ENCODE measurements at regions not wholly inside any gene's neighbourhood (a gene's known extent, or its start where the extent isn't known, plus 50 kb on each side); places are given as distances from the start of the nearest gene placed in this dataset.

DNA sequence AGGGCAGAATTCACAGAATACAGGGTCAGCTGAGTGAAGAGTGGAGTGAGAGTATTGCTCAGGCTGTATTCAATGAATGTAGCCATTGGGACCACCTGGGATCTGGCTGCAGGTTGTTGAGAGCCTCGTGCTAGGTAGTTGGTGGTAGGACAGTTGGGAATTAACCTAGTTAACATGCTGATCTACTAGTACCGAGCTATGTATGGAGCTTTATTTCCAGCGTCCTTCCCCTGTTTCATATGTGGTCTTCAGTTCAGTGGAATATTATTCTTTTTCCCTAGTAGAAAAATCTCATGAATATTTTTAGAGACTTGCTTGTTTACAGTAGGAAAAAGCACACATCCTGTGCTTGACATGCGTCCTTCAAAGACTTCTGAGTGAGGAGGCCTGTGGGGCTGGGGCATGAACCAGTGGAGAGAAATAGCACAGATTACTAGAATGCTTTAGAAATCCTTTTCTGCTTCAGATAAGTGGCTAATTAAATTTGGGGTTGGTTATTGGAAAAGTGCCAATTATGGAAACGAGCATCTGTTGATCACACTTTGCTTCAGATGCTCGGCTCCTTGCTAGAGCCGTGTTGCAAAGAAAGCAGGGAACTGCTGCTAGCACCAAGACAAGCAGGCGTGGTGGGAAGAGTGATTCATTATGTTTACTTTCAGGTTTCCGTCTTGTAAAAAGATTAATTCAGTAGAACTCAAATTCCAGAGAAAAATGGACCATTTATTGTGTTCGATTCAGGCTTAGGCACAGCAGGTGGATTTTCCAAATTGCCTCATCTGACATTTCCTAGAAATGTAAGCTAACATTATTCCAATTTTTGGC lies 53.6 kb downstream of the ARF6 start:
- no peak overlapping the region for H3K4me3 ChIP-seq (ENCODE audit: low read depth, low read length)
- POLR2A ChIA-PET, result no interaction called here
- DNase-seq (ENCODE audit: low read depth, low spot score), result no peak
- CTCF ChIA-PET, result interaction anchor here (0.9 to 1.0 kb wide), 3 partner anchors 54 to 158 kb away, joined by 3 read pairs; no protein-coding TSS in a partner anchor
- TF ChIP-seq, protein P1, sequence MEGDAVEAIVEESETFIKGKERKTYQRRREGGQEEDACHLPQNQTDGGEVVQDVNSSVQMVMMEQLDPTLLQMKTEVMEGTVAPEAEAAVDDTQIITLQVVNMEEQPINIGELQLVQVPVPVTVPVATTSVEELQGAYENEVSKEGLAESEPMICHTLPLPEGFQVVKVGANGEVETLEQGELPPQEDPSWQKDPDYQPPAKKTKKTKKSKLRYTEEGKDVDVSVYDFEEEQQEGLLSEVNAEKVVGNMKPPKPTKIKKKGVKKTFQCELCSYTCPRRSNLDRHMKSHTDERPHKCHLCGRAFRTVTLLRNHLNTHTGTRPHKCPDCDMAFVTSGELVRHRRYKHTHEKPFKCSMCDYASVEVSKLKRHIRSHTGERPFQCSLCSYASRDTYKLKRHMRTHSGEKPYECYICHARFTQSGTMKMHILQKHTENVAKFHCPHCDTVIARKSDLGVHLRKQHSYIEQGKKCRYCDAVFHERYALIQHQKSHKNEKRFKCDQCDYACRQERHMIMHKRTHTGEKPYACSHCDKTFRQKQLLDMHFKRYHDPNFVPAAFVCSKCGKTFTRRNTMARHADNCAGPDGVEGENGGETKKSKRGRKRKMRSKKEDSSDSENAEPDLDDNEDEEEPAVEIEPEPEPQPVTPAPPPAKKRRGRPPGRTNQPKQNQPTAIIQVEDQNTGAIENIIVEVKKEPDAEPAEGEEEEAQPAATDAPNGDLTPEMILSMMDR (IDR thresholded peaks at IDR 0.05; ENCODE audit: insufficient read depth, low read length, missing control alignments), result no peak

DNA sequence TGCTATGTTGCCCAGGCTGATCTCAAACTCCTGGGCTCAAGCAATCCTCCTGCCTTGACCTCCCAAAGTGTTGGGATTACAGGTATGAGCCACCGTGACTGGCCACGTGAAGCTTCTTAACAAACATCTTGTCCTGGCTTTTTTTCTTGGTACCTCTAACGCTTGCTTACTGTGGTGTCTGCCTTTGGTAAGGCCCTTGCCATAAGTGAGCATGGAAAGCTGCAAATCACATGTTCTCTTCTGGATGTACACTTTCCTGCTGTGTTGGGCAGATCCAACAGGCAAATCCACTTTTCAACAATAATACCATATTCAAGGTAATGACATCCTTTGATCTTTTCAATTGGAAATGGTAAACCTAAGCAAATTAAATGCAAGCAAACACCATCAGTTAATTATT lies 54.6 kb downstream of the ARF6 start:
- TF ChIP-seq, protein P1 (IDR thresholded peaks at IDR 0.05; ENCODE audit: insufficient read depth, low read length, missing control alignments), result no peak
- ChIA-PET CTCF (no interaction called here), POLR2A (no interaction called here)
- H3K4me3 ChIP-seq (ENCODE audit: low read depth, low read length), result no peak overlapping the region
- DNase-seq (ENCODE audit: low read depth, low spot score), result no peak

DNA sequence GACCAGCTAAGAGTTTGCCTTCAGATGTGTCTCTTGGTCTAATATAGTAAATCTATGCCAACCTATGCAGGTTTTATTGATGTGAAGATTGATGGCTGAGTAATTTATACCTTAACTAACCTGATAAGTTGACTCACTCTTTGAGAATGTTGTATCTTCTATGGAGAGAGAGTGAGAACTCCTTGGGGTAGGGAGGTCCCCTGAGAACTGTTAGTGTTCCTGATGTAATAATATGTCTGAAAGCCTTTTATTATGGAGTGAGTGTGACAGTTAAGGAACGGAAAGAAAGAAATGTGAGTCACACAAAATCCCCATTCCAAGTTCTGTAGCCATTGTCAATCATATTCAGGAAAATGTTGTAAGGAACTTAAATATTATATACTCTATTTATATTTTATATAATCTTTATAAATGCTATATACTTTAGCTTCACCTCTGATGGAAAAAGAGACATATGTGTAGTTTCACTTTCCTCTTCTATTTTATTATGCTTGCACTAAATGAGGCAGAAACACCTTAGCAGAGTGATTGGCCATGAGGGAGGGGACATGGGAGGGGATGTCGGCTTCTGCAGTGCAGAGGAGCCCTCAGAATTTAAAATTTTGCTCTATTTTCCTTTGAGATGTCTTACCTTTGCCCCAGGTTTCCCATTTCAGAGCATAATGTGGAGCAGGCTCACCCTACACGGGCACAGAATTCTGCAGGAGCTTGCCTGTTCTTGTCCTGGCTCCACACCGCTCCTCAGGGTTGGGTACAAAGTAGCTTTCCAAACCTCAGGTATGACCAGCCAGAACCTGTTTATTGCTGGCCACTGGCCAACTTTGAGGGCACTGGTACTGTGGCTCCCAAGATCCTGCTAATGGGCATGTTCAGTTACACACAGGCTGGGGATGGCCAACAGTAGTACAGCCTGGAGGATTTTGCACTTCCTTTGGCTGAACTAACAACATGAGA lies 57.7 kb downstream of the ARF6 start:
- ChIA-PET CTCF (interaction anchor here (1.2 to 2.1 kb wide), 2 partner anchors 24 to 89 kb away, joined by 5 read pairs; no protein-coding TSS in a partner anchor), POLR2A (no interaction called here)
- no peak for DNase-seq (ENCODE audit: low read depth, low spot score)
- TF ChIP-seq, protein P1 (IDR thresholded peaks at IDR 0.05; ENCODE audit: insufficient read depth, low read length, missing control alignments), result no peak
- no peak overlapping the region for H3K4me3 ChIP-seq (ENCODE audit: low read depth, low read length)

DNA sequence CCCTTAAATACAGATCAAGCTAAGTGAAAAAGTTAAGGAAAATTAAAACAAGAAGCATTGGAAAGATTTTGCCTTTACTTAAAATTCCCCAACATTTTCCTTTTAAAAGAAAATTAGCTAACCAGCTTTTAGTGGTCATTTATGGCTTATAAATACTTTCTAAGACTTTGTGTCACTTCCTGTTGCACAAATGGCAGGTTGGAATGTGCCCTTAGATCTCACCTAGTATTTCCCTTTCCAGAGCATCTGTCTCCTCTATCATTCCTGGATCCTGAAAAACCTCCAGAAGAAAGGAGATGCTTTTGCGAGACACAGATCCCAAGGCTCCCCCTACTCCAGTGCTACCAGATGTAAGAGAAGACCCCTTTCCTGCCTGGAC lies 58.3 kb downstream of the ARF6 start:
- H3K4me3 ChIP-seq (ENCODE audit: low read depth, low read length), result no peak overlapping the region
- TF ChIP-seq, protein P1 (IDR thresholded peaks at IDR 0.05; ENCODE audit: insufficient read depth, low read length, missing control alignments), result no peak
- ChIA-PET CTCF (interaction anchor here (1.2 to 2.1 kb wide), 2 partner anchors 23 to 89 kb away, joined by 5 read pairs; no protein-coding TSS in a partner anchor), POLR2A (no interaction called here)
- no peak for DNase-seq (ENCODE audit: low read depth, low spot score)

DNA sequence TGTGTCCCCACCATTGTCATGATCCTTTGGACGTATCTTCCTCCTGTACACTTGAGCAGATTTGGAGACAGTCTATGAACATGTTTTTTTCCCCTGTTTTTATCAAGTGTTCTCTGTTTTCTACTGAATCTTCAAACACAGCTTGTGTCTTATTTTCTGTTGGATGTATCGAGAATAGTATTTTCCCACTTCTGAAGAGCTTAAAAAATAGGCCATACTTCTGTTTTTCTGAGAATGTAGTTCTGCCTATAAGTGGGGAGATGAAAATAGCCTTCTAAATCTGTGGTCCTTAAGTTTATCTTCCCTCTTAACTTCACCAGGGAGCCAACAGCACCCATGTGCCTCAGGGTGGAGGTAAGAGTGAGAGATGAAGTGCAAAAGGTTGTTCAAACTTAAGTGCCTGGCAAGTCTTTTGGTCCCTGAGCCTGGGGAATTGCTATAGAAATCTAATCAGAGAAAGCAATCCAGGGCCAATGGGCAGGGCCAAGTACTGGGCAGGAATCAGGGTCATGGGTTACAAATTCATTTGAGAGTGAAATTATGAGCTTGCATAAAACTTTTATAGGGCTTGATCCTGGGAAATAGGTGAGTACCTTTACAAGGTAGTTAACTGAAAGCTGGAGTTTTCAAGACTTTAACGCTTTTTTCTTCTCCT lies 58.9 kb downstream of the ARF6 start:
- H3K4me3 ChIP-seq (ENCODE audit: low read depth, low read length), result no peak overlapping the region
- ChIA-PET CTCF (interaction anchor here (2.1 kb wide), 1 partner anchor 90 kb away, joined by 5 read pairs; no protein-coding TSS in a partner anchor), POLR2A (interaction anchor here (1.2 kb wide), 1 partner anchor 72 kb away, joined by 3 read pairs; no protein-coding TSS in a partner anchor)
- TF ChIP-seq, protein P1 (IDR thresholded peaks at IDR 0.05; ENCODE audit: insufficient read depth, low read length, missing control alignments), result no peak
- DNase-seq (ENCODE audit: low read depth, low spot score), result no peak
